Lower lobe of right lung (tissue), 2 donors: ENCODE measurements at regions not wholly inside any gene's neighbourhood (a gene's known extent, or its start where the extent isn't known, plus 50 kb on each side); places are given as distances from the start of the nearest gene placed in this dataset.

Source experiments
- ATAC-seq, 2 donors: fragments of 200-7000 bp; cut with Tn5 transposase; one replicate each; pipeline ENCODE4 v1.9.1; 2020 to 2022; ENCODE audit warnings: mild to moderate bottlenecking in 2 of 2, moderate library complexity in 2 of 2
- DNase-seq: peaks from one replicate; pipeline ENCODE4 v3.0.0-alpha.2; 2020
- H3K27ac ChIP-seq: fragments of 200-600 bp; one replicate; pipeline ENCODE4 v1.8.0; 2022
- H3K27me3 ChIP-seq: fragments of 200-600 bp; one replicate; pipeline ENCODE4 v1.8.0; 2022; ENCODE audit warnings: low read depth
- H3K36me3 ChIP-seq: fragments of 200-600 bp; one replicate; pipeline ENCODE4 v1.8.0; 2022; ENCODE audit warnings: mild to moderate bottlenecking
- H3K4me1 ChIP-seq: fragments of 200-600 bp; one replicate; pipeline ENCODE4 v1.8.0; 2022
- H3K4me3 ChIP-seq: fragments of 200-600 bp; one replicate; pipeline ENCODE4 v1.8.0; 2022; ENCODE audit warnings: mild to moderate bottlenecking
- H3K9me3 ChIP-seq: fragments of 200-600 bp; one replicate; pipeline ENCODE4 v1.8.0; 2022
- intact Hi-C: fragments of 100-400 bp; cut with DNase I; formaldehyde crosslinking; loops from one replicate; pipeline ENCODE4 v1.11.0; 2022
- TF ChIP-seq, protein P1 (sequence below): fragments of 200-600 bp; IDR thresholded peaks from one replicate; pipeline ENCODE4 v1.8.0; 2022; ENCODE audit warnings: antibody characterized with exemption, mild to moderate bottlenecking
- donor health status: DM: no; HTN: yes; CAD: no; lungs with severe emphysema.

DNA sequence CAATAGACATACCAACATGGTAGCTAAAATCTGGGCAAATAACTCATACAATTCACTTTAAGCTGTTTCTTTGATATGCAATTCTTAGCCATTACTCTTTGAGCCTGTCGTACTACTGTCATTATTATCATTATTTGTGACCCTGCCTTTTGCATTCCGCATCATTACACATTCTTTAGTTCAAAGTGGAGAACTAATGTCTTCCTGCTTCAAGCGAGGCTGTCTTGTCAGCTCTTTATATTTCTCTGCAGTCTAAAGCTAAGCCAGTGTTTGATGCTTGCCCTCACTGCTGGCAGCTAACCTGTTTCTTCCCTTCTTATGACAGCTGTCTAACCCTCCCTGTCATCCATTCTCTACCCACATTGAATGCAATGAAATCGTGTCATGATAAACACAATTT is 186.8 kb downstream of the FAT4 start:
- Histone ChIP-seq H3K27ac (no peak overlapping the region), H3K27me3 (no peaks in the 10 kb centered on the region), H3K9me3 (no peaks in the 10 kb centered on the region), H3K4me1 (no peaks in the 10 kb centered on the region), H3K36me3 (no peaks in the 10 kb centered on the region), H3K4me3 (no peak overlapping the region)
- no peak for DNase-seq
- no peak for ATAC-seq
- intact Hi-C loops, result no loop called here
- TF ChIP-seq, protein P1, sequence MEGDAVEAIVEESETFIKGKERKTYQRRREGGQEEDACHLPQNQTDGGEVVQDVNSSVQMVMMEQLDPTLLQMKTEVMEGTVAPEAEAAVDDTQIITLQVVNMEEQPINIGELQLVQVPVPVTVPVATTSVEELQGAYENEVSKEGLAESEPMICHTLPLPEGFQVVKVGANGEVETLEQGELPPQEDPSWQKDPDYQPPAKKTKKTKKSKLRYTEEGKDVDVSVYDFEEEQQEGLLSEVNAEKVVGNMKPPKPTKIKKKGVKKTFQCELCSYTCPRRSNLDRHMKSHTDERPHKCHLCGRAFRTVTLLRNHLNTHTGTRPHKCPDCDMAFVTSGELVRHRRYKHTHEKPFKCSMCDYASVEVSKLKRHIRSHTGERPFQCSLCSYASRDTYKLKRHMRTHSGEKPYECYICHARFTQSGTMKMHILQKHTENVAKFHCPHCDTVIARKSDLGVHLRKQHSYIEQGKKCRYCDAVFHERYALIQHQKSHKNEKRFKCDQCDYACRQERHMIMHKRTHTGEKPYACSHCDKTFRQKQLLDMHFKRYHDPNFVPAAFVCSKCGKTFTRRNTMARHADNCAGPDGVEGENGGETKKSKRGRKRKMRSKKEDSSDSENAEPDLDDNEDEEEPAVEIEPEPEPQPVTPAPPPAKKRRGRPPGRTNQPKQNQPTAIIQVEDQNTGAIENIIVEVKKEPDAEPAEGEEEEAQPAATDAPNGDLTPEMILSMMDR, result no peak

DNA sequence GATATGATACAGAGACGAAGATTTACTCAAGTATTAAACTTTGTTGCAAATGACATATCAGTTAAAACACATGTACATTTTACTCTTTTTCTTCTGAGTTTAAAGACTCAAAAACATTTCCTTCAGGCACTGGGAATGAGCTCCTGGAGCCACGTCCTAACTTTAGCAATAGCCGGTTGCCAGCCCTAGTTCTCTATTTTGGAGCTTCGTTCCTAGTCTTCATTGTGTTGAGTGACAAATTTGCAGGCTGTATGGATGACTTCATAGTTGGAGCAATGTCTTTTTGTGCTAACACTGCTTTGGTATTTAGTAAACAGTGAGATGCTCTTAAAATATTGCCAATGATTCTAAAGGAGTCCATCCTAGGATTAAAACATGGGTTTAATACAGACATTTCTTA is 190.9 kb downstream of the FAT4 start:
- Histone ChIP-seq H3K4me1 (no peaks in the 10 kb centered on the region), H3K27me3 (no peaks in the 10 kb centered on the region), H3K27ac (no peak overlapping the region), H3K9me3 (no peaks in the 10 kb centered on the region), H3K36me3 (no peaks in the 10 kb centered on the region), H3K4me3 (no peak overlapping the region)
- DNase-seq (no peak), ATAC-seq (no peak)
- intact Hi-C loops, result no loop called here
- TF ChIP-seq, protein P1, result no peak

DNA sequence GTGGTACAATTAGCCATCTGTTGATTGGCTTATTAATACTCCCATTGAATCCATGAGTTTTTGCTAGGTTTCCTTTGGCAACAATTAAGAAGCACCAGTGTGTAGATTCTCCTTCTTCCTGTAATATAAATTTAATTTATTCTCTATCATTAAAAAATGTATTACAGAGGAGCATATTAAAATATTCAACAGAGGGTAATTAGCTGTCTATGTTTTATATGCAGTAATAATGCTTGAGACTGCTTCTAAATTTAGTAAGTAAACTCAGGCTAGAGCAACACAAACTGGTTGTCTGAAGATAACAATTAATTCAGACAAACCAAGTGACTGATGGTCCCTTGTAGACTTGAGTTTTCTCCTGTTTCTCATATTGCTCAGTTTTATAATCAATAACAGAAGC is 192.4 kb downstream of the FAT4 start:
- ATAC-seq (no peak), DNase-seq (no peak)
- no peaks in the 10 kb centered on the region for H3K4me1 ChIP-seq

DNA sequence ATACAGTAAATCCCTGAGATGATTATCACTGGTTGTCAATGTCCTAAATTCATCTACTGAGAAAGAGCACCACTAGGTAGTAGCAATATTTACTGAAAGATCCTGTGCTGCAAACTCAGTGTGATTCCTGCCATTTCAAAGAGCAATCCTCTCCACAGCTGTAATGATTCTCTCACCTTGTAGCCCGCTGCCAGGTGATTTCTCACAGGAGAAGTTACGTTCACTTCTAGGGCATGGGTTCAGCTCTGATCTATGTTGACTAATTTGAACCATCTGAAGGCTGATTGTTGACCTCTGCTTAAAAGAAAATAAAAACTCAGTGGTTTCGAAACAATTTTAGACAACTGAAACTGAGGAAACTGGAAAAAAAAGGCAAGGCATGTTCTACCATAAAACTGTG is 197.0 kb downstream of the FAT4 start:
- ATAC-seq (no peak), DNase-seq (no peak)
- H3K27ac ChIP-seq, result no peak overlapping the region
- H3K27me3 ChIP-seq, result no peaks in the 10 kb centered on the region
- TF ChIP-seq, protein P1, result no peak
- H3K4me1 ChIP-seq, result no peaks in the 10 kb centered on the region
- no peak overlapping the region for H3K4me3 ChIP-seq
- no peaks in the 10 kb centered on the region for H3K9me3 ChIP-seq
- no peaks in the 10 kb centered on the region for H3K36me3 ChIP-seq
- intact Hi-C loops, result no loop called here

More for the DNA sequence above, 192.4 kb downstream of the FAT4 start:
- TF ChIP-seq, protein P1, result no peak
- Histone ChIP-seq H3K36me3 (no peaks in the 10 kb centered on the region), H3K9me3 (no peaks in the 10 kb centered on the region), H3K4me3 (no peak overlapping the region), H3K27ac (no peak overlapping the region), H3K27me3 (no peaks in the 10 kb centered on the region)
- intact Hi-C loops, result no loop called here

DNA sequence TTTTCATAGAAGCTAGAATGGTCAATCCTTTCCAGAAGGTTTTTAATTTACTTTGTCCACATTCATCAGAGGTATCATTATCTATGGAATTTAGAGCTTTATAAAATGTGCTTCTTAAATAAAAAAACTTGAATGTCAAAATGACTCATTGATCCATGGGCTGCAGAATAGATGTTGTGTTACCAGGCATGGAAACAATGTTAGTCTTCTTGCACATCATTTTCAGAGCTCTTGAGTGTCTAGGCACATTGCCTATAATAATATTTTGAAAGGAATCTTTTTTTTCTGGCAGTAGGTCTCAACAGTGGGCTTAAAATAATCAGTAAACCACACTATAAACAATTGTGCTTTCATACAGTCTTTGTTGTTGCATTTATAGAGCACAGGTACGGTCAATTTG is 200.3 kb downstream of the FAT4 start:
- DNase-seq, result no peak
- intact Hi-C loops, result no loop called here

More for the DNA sequence above, 200.3 kb downstream of the FAT4 start:
- no peak for ATAC-seq
- TF ChIP-seq, protein P1, result no peak
- Histone ChIP-seq H3K36me3 (no peaks in the 10 kb centered on the region), H3K4me1 (no peaks in the 10 kb centered on the region), H3K4me3 (no peak overlapping the region), H3K27me3 (no peaks in the 10 kb centered on the region), H3K27ac (no peak overlapping the region), H3K9me3 (no peaks in the 10 kb centered on the region)
